ENCODE measurements at regions not wholly inside any gene's neighbourhood (a gene's known extent, or its start where the extent isn't known, plus 50 kb on each side); places are given as distances from the start of the nearest gene placed in this dataset.

DNA sequence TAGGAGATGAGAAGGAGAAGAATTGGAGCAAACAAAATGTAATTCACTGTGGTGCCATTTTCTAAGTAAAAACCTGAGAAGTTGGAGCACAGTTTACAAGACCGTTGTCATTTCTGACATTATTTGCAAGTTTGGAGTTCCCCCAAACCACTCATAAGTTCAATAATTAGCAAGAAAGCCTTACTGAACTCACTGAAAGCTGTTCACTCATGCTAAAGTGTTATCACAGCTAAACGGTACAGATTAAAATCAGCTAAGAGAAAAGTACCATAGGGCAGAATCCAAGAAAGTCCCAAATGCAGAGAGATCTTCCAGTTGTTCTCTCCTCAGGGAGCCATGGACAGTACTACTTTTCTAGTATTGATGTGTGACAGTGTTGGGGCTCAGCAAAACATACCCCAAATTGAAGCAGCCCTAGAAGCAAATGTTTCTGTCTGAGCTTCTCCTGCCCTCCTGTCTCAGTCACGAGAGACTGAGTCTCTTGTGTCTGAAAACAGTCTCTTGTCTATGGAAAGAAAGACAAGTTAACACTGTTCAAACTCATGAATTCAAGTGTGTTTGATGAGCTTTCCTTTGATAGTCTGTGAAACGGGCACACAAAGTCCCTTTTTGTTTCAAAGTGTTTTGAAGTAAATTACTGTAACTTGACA is 221.2 kb downstream of the GABRG2 start:
- TF ChIP-seq, protein P1, sequence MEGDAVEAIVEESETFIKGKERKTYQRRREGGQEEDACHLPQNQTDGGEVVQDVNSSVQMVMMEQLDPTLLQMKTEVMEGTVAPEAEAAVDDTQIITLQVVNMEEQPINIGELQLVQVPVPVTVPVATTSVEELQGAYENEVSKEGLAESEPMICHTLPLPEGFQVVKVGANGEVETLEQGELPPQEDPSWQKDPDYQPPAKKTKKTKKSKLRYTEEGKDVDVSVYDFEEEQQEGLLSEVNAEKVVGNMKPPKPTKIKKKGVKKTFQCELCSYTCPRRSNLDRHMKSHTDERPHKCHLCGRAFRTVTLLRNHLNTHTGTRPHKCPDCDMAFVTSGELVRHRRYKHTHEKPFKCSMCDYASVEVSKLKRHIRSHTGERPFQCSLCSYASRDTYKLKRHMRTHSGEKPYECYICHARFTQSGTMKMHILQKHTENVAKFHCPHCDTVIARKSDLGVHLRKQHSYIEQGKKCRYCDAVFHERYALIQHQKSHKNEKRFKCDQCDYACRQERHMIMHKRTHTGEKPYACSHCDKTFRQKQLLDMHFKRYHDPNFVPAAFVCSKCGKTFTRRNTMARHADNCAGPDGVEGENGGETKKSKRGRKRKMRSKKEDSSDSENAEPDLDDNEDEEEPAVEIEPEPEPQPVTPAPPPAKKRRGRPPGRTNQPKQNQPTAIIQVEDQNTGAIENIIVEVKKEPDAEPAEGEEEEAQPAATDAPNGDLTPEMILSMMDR (IDR thresholded peaks at IDR 0.05; ENCODE audit: extremely low read depth in 1 of 2, insufficient read depth in 1 of 2, low read depth in 1 of 2, low read length in 2 of 2), result no peak
- TF ChIP-seq FOS (IDR thresholded peaks at IDR 0.05; ENCODE audit: borderline replicate concordance, insufficient read depth, low read length) (no peak), MYC (IDR thresholded peaks at IDR 0.05; ENCODE audit: low read depth, low read length) (no peak), JUN (IDR thresholded peaks at IDR 0.05; ENCODE audit: borderline replicate concordance, insufficient read depth, insufficient read length, low read depth) (no peak), GATA2 (IDR thresholded peaks at IDR 0.05; ENCODE audit: insufficient read depth, insufficient read length, low read depth, low read length) (no peak), EZH2 (IDR thresholded peaks at IDR 0.05; ENCODE audit: borderline replicate concordance, low read depth, low read length, severe bottlenecking) (no peak), POLR2AphosphoS5 (IDR thresholded peaks at IDR 0.05; ENCODE audit: insufficient read depth, low read depth, low read length) (no peak), POLR2A (IDR thresholded peaks at IDR 0.05; ENCODE audit: low read depth, low read length) (no peak)
- TF ChIP-seq, protein P2, sequence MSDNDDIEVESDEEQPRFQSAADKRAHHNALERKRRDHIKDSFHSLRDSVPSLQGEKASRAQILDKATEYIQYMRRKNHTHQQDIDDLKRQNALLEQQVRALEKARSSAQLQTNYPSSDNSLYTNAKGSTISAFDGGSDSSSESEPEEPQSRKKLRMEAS (IDR thresholded peaks at IDR 0.05; ENCODE audit: insufficient read depth, insufficient read length), result no peak
- DNase-seq (ENCODE audit: low read depth, low spot score), result no peak
- ChIA-PET CTCF (no interaction called here), POLR2A (no interaction called here)
- intact Hi-C loops (cut with micrococcal nuclease), result no loop called here
- Histone ChIP-seq H3K4me1 (ENCODE audit: control insufficient read depth, extremely low read depth, insufficient read depth, low read length) (no peaks in the 10 kb centered on the region), H2AFZ (ENCODE audit: low read depth, low read length) (no peak overlapping the region), H3K9me3 (replicated peaks; ENCODE audit: control insufficient read depth, insufficient read depth, low read length) (peaks cover 1% of the 10 kb centered on the region), H3K27me3 (ENCODE audit: control insufficient read depth in 2 of 2, insufficient read depth in 2 of 2, low read length in 2 of 2) (no peaks in the 10 kb centered on the region), H3K4me3 (replicated peaks in 1 of 3; ENCODE audit: insufficient read depth in 1 of 3, low read depth in 1 of 3, low read length in 3 of 3) (no peak overlapping the region), H3K9ac (replicated peaks; ENCODE audit: extremely low read depth, insufficient read depth, low read length) (no peak overlapping the region), H3K79me2 (ENCODE audit: control insufficient read depth, insufficient read depth, low read length) (no peaks in the 10 kb centered on the region), H3K27ac (ENCODE audit: insufficient read depth, low read depth, low read length) (no peak overlapping the region), H3K9me1 (replicated peaks; ENCODE audit: control insufficient read depth, extremely low read depth, insufficient read depth, low read length) (no peaks in the 10 kb centered on the region), H3K36me3 (ENCODE audit: control insufficient read depth in 2 of 2, extremely low read depth in 1 of 2, insufficient read depth in 2 of 2, low read length in 2 of 2) (no peaks in the 10 kb centered on the region), H4K20me1 (replicated peaks; ENCODE audit: control insufficient read depth, extremely low read depth, insufficient read depth, low read length) (no peaks in the 10 kb centered on the region), H3K4me2 (ENCODE audit: insufficient read depth, low read length) (no peak overlapping the region)
- BruUV-seq (replicated peaks), result no TSS peak
- FAIRE-seq, result no peak
- dilution Hi-C loops (cut with MboI; ENCODE audit: extremely low pct_ligation_motif_present, low sequenced_read_pairs), result no loop called here

All from endothelial cell of umbilical vein (primary cell).